AG09319 (cell line): ENCODE measurements at regions not wholly inside any gene's neighbourhood (a gene's known extent, or its start where the extent isn't known, plus 50 kb on each side); places are given as distances from the start of the nearest gene placed in this dataset.

ENCODE experiments used
- DNase-seq: peaks from one replicate; pipeline ENCODE4 v3.0.0-alpha.2; 2010; ENCODE audit warnings: low read depth; ENCODE audit errors: extremely low read depth
- TF ChIP-seq, protein P1 (sequence below): IDR thresholded peaks from 2 replicates; pipeline ENCODE4 v1.5.1; 2011; ENCODE audit warnings: low read depth, mild to moderate bottlenecking, inconsistent platforms, low read length, moderate library complexity

DNA sequence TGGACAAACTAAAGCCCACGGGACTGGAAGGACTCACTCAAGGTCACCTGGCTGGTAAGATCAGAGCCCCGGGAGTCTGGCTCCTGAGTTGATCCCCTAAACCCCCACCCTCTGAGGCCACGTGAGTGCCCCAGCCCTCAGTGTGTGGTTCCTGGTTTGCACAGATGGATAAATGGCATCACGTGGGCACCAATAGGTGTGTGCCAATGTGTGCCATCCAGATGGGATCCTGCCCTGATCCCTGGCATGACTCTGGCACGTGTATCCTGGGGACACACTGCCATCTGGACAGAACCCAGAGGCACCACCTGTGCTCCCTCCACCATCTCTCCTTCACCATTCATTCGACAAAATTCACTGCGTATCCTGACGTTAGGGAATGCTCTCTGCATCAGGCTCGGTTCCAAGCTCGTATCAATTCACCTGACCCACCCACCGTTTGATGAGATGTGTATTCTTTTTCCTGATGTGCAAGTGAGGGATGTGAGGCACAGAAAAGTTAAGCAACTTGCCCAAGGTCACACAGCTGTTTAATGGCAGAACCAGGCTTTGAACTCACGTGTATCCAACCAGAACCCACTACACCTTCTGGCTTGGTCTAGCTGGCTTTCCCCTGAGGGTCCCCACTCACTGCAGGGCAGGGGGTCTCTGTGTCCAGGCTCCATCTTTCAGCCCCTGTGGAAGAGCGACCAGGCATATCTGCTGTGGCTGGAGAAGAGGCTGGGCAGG lies 49.8 kb upstream of the PAX7 start:
- TF ChIP-seq, protein P1, sequence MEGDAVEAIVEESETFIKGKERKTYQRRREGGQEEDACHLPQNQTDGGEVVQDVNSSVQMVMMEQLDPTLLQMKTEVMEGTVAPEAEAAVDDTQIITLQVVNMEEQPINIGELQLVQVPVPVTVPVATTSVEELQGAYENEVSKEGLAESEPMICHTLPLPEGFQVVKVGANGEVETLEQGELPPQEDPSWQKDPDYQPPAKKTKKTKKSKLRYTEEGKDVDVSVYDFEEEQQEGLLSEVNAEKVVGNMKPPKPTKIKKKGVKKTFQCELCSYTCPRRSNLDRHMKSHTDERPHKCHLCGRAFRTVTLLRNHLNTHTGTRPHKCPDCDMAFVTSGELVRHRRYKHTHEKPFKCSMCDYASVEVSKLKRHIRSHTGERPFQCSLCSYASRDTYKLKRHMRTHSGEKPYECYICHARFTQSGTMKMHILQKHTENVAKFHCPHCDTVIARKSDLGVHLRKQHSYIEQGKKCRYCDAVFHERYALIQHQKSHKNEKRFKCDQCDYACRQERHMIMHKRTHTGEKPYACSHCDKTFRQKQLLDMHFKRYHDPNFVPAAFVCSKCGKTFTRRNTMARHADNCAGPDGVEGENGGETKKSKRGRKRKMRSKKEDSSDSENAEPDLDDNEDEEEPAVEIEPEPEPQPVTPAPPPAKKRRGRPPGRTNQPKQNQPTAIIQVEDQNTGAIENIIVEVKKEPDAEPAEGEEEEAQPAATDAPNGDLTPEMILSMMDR: no peak
- DNase-seq: no peak
